ENCODE measurements at regions not wholly inside any gene's neighbourhood (a gene's known extent, or its start where the extent isn't known, plus 50 kb on each side); places are given as distances from the start of the nearest gene placed in this dataset.

DNA sequence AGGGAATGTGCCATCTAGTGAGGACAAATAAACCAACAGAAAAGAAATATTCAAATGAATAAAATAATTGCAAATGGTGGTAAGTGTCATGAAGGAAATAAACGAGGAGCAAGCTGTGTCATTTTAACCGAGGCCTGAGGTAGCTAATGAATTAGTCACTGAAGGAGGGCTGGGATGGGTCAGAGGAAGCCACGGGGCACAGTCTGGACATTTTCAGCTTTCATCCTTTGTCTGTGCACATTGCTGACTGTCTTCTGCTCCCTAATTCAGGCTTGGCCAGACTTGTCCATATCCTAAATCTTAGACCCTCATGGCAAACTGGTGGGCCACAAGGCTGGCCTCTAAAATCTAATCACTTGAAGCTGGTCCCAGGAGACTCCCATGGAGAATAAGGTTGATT lies 138.4 kb downstream of the RHOU start (continued):
- TF ChIP-seq NR2C2 (CRISPR knock-in tag; IDR thresholded peaks at IDR 0.05; ENCODE audit: borderline replicate concordance) = no peak

DNA sequence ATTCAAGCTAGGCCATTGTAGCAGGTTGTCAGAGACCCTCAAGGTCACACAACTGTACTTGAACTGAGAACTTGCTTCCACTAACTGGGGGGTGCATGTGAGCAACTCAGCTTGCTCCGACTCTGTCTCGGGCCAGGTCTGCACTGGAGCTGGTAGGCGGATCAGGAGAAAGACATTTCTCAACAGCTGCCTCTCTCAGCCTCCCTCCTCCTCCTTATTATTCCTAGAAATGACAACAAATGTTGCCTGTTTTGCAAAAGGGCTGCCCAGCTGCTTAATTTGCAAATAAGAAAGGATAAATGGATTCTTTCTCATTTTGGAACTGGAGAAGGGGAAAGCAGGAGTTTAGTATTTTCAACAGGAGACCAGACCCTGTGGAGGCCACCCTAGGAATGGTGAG lies 140.5 kb downstream of the RHOU start:
- intact Hi-C loops (cut with micrococcal nuclease; ENCODE audit: unreplicated experiment) (no loop called here), in situ Hi-C loops (cut with HindIII; ENCODE audit: extremely low pct_ligation_motif_present, low pct_unique_long_range_greater_than_20kb) (no loop called here)
- H3K27me3 ChIP-seq (ENCODE audit: control insufficient read depth in 1 of 2, insufficient read depth in 2 of 2, low read length in 2 of 2) = peaks cover 3 to 4% of the 10 kb centered on the region in 2 experiments; a peak in 2 of 5 replicates
- no TSS peak for BruUV-seq (replicated peaks)
- H3K36me3 ChIP-seq (replicated peaks in 1 of 2; ENCODE audit: control insufficient read depth in 1 of 2, insufficient read depth in 2 of 2, low read length in 2 of 2) = no peaks in the 10 kb centered on the region
- H3K9ac ChIP-seq (ENCODE audit: insufficient read depth, low read depth, low read length) = no peak overlapping the region
- ChIA-PET POLR2A (interaction anchor here (0.8 to 1.2 kb wide), 2 partner anchors 9 to 37 kb away, joined by 4 read pairs; no protein-coding TSS in a partner anchor), CTCF (ENCODE audit: low intra/inter-chr PET ratio, low total read pairs) (no interaction called here)
- peaks cover 16% of the 10 kb centered on the region; the same call in 1 of the 2 replicates for H3K4me1 ChIP-seq (ENCODE audit: insufficient read depth, low read length)
- H2AFZ ChIP-seq (ENCODE audit: low read length) = no peak overlapping the region
- no peaks in the 10 kb centered on the region for H3K79me2 ChIP-seq (ENCODE audit: insufficient read depth, low read length)
- H3K9me3 ChIP-seq (ENCODE audit: low read length) = no peaks in the 10 kb centered on the region
- no peak overlapping the region for H3K4me3 ChIP-seq (replicated peaks in 1 of 3; ENCODE audit: insufficient read depth in 1 of 3, low read depth in 2 of 3, low read length in 3 of 3)
- DNase-seq (ENCODE audit: low spot score) (no peak), FAIRE-seq (no peak), ATAC-seq (no peak)
- no peak overlapping the region for H3K27ac ChIP-seq (ENCODE audit: extremely low read length, insufficient read depth, low read length)
- no peak overlapping the region for H3K4me2 ChIP-seq (ENCODE audit: low read depth, low read length)
- WGBS (ENCODE audit: low lambda C conversion rate) = 64% methylated on average over 3 of the region's 3 CpGs
- H4K20me1 ChIP-seq (ENCODE audit: insufficient read depth, low read length) = no peaks in the 10 kb centered on the region
- TF ChIP-seq, protein P1, sequence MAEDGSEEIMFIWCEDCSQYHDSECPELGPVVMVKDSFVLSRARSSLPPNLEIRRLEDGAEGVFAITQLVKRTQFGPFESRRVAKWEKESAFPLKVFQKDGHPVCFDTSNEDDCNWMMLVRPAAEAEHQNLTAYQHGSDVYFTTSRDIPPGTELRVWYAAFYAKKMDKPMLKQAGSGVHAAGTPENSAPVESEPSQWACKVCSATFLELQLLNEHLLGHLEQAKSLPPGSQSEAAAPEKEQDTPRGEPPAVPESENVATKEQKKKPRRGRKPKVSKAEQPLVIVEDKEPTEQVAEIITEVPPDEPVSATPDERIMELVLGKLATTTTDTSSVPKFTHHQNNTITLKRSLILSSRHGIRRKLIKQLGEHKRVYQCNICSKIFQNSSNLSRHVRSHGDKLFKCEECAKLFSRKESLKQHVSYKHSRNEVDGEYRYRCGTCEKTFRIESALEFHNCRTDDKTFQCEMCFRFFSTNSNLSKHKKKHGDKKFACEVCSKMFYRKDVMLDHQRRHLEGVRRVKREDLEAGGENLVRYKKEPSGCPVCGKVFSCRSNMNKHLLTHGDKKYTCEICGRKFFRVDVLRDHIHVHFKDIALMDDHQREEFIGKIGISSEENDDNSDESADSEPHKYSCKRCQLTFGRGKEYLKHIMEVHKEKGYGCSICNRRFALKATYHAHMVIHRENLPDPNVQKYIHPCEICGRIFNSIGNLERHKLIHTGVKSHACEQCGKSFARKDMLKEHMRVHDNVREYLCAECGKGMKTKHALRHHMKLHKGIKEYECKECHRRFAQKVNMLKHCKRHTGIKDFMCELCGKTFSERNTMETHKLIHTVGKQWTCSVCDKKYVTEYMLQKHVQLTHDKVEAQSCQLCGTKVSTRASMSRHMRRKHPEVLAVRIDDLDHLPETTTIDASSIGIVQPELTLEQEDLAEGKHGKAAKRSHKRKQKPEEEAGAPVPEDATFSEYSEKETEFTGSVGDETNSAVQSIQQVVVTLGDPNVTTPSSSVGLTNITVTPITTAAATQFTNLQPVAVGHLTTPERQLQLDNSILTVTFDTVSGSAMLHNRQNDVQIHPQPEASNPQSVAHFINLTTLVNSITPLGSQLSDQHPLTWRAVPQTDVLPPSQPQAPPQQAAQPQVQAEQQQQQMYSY (CRISPR knock-in tag; IDR thresholded peaks at IDR 0.05) = no peak
- TF ChIP-seq, protein P2, sequence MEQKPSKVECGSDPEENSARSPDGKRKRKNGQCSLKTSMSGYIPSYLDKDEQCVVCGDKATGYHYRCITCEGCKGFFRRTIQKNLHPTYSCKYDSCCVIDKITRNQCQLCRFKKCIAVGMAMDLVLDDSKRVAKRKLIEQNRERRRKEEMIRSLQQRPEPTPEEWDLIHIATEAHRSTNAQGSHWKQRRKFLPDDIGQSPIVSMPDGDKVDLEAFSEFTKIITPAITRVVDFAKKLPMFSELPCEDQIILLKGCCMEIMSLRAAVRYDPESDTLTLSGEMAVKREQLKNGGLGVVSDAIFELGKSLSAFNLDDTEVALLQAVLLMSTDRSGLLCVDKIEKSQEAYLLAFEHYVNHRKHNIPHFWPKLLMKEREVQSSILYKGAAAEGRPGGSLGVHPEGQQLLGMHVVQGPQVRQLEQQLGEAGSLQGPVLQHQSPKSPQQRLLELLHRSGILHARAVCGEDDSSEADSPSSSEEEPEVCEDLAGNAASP (CRISPR knock-in tag; IDR thresholded peaks at IDR 0.05; ENCODE audit: borderline replicate concordance) = no peak
- TF ChIP-seq RFXANK (CRISPR knock-in tag; IDR thresholded peaks at IDR 0.05) (no peak), ZNF556 (CRISPR knock-in tag; IDR thresholded peaks at IDR 0.05; ENCODE audit: borderline replicate concordance) (no peak), ZNF788 (CRISPR knock-in tag; IDR thresholded peaks at IDR 0.05; ENCODE audit: borderline replicate concordance) (no peak), ZSCAN30 (CRISPR knock-in tag; IDR thresholded peaks at IDR 0.05) (no peak), RAD21 (CRISPR knock-in tag; IDR thresholded peaks at IDR 0.05) (no peak), NR1H2 (CRISPR knock-in tag; IDR thresholded peaks at IDR 0.05; ENCODE audit: borderline replicate concordance, low read depth) (no peak), ERF (CRISPR knock-in tag; IDR thresholded peaks at IDR 0.05) (no peak), NR2F2 (IDR thresholded peaks at IDR 0.05; ENCODE audit: borderline replicate concordance, low read depth) (no peak), ARNT2 (CRISPR knock-in tag; IDR thresholded peaks at IDR 0.05; ENCODE audit: low read depth) (no peak), CENPT (CRISPR knock-in tag; IDR thresholded peaks at IDR 0.05; ENCODE audit: low read depth) (no peak), ZSCAN20 (CRISPR knock-in tag; IDR thresholded peaks at IDR 0.05; ENCODE audit: borderline replicate concordance) (no peak), SAP130 (CRISPR knock-in tag; IDR thresholded peaks at IDR 0.05; ENCODE audit: low read depth) (no peak), NFYC (CRISPR knock-in tag; IDR thresholded peaks at IDR 0.05) (no peak), GATA4 (IDR thresholded peaks at IDR 0.05; ENCODE audit: borderline replicate concordance, low read depth) (no peak), ZFX (CRISPR knock-in tag; IDR thresholded peaks at IDR 0.05; ENCODE audit: low read depth) (no peak), CBFB (CRISPR knock-in tag; IDR thresholded peaks at IDR 0.05) (no peak)

All from HepG2 (cell line).